Mesenchymal stem cell (in vitro differentiated cells and primary cell): ENCODE measurements at regions not wholly inside any gene's neighbourhood (a gene's known extent, or its start where the extent isn't known, plus 50 kb on each side); places are given as distances from the start of the nearest gene placed in this dataset.

ENCODE experiments used
- DNase-seq: peaks from one replicate; pipeline ENCODE4 v3.0.0-alpha.2; 2013
- H2AFZ ChIP-seq: one replicate; pipeline ENCODE4 v1.6.1; 2013; ENCODE audit warnings: low read depth, mild to moderate bottlenecking, control low read depth, inconsistent platforms, low read length, moderate library complexity
- H2AK5ac ChIP-seq: 2 replicates; pipeline ENCODE4 v1.6.1; 2013; ENCODE audit warnings: low read length, moderate library complexity, mild to moderate bottlenecking, inconsistent platforms; ENCODE audit not compliant: severe bottlenecking
- H2BK120ac ChIP-seq: one replicate; pipeline ENCODE4 v1.6.1; 2013; ENCODE audit warnings: low read depth, mild to moderate bottlenecking, inconsistent platforms, low read length, moderate library complexity
- H2BK12ac ChIP-seq, 2 experiments: one replicate each; pipeline ENCODE4 v1.6.1; 2013; ENCODE audit warnings: inconsistent platforms in 2 of 2, low read length in 2 of 2, mild to moderate bottlenecking in 2 of 2, moderate library complexity in 2 of 2, control low read depth in 1 of 2
- H2BK15ac ChIP-seq: one replicate; pipeline ENCODE4 v1.6.1; 2013; ENCODE audit warnings: mild to moderate bottlenecking, low read depth, inconsistent platforms; ENCODE audit not compliant: poor library complexity, severe bottlenecking
- H2BK5ac ChIP-seq: 2 replicates; pipeline ENCODE4 v1.6.1; 2013; ENCODE audit warnings: low read depth, mild to moderate bottlenecking, low read length, control low read depth, inconsistent platforms; ENCODE audit not compliant: poor library complexity, severe bottlenecking
- H3K14ac ChIP-seq, 2 experiments: one replicate each; pipeline ENCODE4 v1.6.1; 2013; ENCODE audit warnings: inconsistent platforms in 2 of 2, low read length in 2 of 2, control low read depth in 1 of 2, mild to moderate bottlenecking in 1 of 2, moderate library complexity in 1 of 2
- H3K18ac ChIP-seq, 2 experiments: one replicate each; pipeline ENCODE4 v1.6.1; 2013; ENCODE audit warnings: inconsistent platforms in 2 of 2, low read length in 2 of 2, control low read depth in 1 of 2, low read depth in 1 of 2, mild to moderate bottlenecking in 1 of 2
- H3K23ac ChIP-seq, 2 experiments: one replicate each; pipeline ENCODE4 v1.6.1; 2013; ENCODE audit warnings: inconsistent platforms in 2 of 2, low read length in 2 of 2, mild to moderate bottlenecking in 2 of 2, moderate library complexity in 2 of 2, control low read depth in 1 of 2
- H3K27ac ChIP-seq: 2 replicates; pipeline ENCODE4 v1.5.1; 2013; ENCODE audit warnings: mild to moderate bottlenecking, moderate library complexity, low read length, control low read depth, inconsistent platforms; ENCODE audit not compliant: poor library complexity, severe bottlenecking
- H3K27me3 ChIP-seq, 2 experiments: 2 replicates each; pipeline versions ENCODE4 v1.6.1 to v1.7.0; 2013; ENCODE audit warnings: low read length in 2 of 2, mild to moderate bottlenecking in 2 of 2, moderate library complexity in 2 of 2, control low read depth in 1 of 2, inconsistent platforms in 1 of 2; ENCODE audit not compliant: control insufficient read depth in 1 of 2, insufficient read depth in 1 of 2
- H3K36me3 ChIP-seq, 2 experiments: 2 replicates each; pipeline versions ENCODE4 v1.6.1 to v1.7.0; 2013; ENCODE audit warnings: low read length in 2 of 2, control low read depth in 1 of 2, inconsistent platforms in 1 of 2, low read depth in 1 of 2, mild to moderate bottlenecking in 1 of 2; ENCODE audit not compliant: insufficient read depth in 2 of 2, control insufficient read depth in 1 of 2
- H3K4ac ChIP-seq, 2 experiments: one replicate each; pipeline ENCODE4 v1.6.1; 2013; ENCODE audit warnings: inconsistent platforms in 2 of 2, low read length in 2 of 2, mild to moderate bottlenecking in 2 of 2, moderate library complexity in 2 of 2, control low read depth in 1 of 2, low read depth in 1 of 2
- H3K4me1 ChIP-seq: 2 replicates; pipeline ENCODE4 v1.6.1; 2013; ENCODE audit warnings: low read depth, low read length, control low read depth; ENCODE audit not compliant: control insufficient read depth, insufficient read depth
- H3K4me2 ChIP-seq: 2 replicates; pipeline ENCODE4 v1.6.1; 2013; ENCODE audit warnings: low read length, mild to moderate bottlenecking, inconsistent platforms; ENCODE audit not compliant: poor library complexity, severe bottlenecking
- H3K4me3 ChIP-seq, 2 experiments: 2 replicates each; pipeline versions ENCODE4 v1.5.1 to v1.7.0; 2013; ENCODE audit warnings: low read length in 2 of 2, mild to moderate bottlenecking in 2 of 2, control low read depth in 1 of 2, low read depth in 1 of 2; ENCODE audit not compliant: insufficient read depth in 1 of 2
- H3K79me1 ChIP-seq: replicated peaks from 2 replicates; pipeline ENCODE4 v1.6.1; 2013; ENCODE audit warnings: mild to moderate bottlenecking, control low read depth, low read length, inconsistent platforms; ENCODE audit not compliant: poor library complexity, severe bottlenecking
- H3K9ac ChIP-seq: 2 replicates; pipeline ENCODE4 v1.7.0; 2013; ENCODE audit warnings: mild to moderate bottlenecking, low read length, moderate library complexity
- H3K9me3 ChIP-seq: 2 replicates; pipeline ENCODE4 v1.7.0; 2013; ENCODE audit warnings: mild to moderate bottlenecking, low read length; ENCODE audit not compliant: control insufficient read depth
- H4K8ac ChIP-seq: one replicate; pipeline ENCODE4 v1.6.1; 2013; ENCODE audit warnings: inconsistent platforms, mild to moderate bottlenecking, low read length, moderate library complexity
- H4K91ac ChIP-seq: one replicate; pipeline ENCODE4 v1.6.1; 2013; ENCODE audit warnings: mild to moderate bottlenecking, low read length, inconsistent platforms
- WGBS: methylation state at CpG from one replicate; pipeline ENCODE4 v1.1.7; 2013; ENCODE audit warnings: mixed read lengths; 5-methylcytosine and 5-hydroxymethylcytosine counted together

DNA sequence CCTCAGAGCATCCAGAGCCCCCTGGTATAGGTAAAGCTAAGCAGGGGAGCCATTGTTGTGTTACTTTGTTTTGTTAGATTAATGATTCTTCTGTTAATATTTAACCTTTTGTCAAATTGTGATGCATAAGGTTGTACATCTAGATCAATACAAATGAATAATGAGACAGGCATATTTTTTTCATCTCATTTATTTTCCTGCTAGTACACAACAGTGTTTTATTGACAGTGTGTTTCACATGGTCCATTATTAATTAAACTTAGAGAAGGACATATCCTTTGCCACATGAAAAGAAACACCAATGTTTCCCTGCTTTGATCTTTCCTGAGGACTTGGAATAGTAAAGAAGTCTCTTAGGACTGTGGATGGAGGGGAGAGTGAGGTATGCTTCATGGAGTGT lies 543.6 kb upstream of the CFAP20DC start:
- Histone ChIP-seq H3K4me3 (no peak overlapping the region), H3K23ac (no peak overlapping the region), H2BK5ac (no peak overlapping the region), H2BK12ac (no peak overlapping the region), H3K4me2 (no peak overlapping the region), H4K91ac (no peak overlapping the region), H3K79me1 (no peaks in the 10 kb centered on the region), H2BK15ac (no peak overlapping the region), H2BK120ac (no peak overlapping the region), H3K27ac (no peak overlapping the region), H3K27me3 (peaks cover 0 to 4% of the 10 kb centered on the region in 2 experiments), H2AFZ (no peak overlapping the region), H3K36me3 (no peaks in the 10 kb centered on the region), H3K9me3 (peaks cover under 1% of the 10 kb centered on the region), H4K8ac (no peak overlapping the region), H2AK5ac (no peak overlapping the region), H3K4ac (no peak overlapping the region), H3K14ac (no peak overlapping the region), H3K18ac (no peak overlapping the region), H3K9ac (no peak overlapping the region), H3K4me1 (no peaks in the 10 kb centered on the region)
- no peak for DNase-seq

DNA sequence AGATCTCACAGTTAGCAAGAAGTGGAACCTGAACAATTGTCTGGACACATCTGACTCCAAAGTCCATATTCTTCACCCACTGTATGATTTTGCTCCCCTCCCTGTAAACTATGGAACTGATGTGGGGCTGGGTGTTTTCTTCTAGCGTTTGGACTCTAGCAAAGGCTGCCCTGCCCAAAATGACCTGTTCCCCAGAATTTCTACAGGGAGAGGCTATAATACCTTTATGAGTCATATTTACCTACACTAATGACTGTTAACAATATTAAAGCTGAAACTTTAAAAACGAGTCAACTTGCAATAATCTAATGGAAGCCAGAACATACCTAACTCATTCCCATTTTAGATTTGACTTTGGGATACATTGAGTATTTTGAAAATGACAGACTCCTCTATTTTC lies 531.2 kb upstream of the CFAP20DC start:
- Histone ChIP-seq H3K4me3 (no peak overlapping the region), H3K9ac (no peak overlapping the region), H4K8ac (no peak overlapping the region), H3K36me3 (no peaks in the 10 kb centered on the region), H2BK12ac (no peak overlapping the region), H4K91ac (no peak overlapping the region), H3K9me3 (peaks cover 3% of the 10 kb centered on the region), H3K4me2 (no peak overlapping the region), H2AK5ac (no peak overlapping the region), H3K27ac (no peak overlapping the region), H3K4me1 (no peaks in the 10 kb centered on the region), H3K79me1 (no peaks in the 10 kb centered on the region), H2BK5ac (no peak overlapping the region), H3K27me3 (no peaks in the 10 kb centered on the region), H3K18ac (no peak overlapping the region), H2AFZ (no peak overlapping the region), H2BK15ac (no peak overlapping the region), H3K14ac (no peak overlapping the region), H2BK120ac (no peak overlapping the region), H3K4ac (no peak overlapping the region), H3K23ac (no peak overlapping the region)
- WGBS, result 100% methylated on average over 1 of the region's 2 CpGs
- DNase-seq, result no peak

DNA sequence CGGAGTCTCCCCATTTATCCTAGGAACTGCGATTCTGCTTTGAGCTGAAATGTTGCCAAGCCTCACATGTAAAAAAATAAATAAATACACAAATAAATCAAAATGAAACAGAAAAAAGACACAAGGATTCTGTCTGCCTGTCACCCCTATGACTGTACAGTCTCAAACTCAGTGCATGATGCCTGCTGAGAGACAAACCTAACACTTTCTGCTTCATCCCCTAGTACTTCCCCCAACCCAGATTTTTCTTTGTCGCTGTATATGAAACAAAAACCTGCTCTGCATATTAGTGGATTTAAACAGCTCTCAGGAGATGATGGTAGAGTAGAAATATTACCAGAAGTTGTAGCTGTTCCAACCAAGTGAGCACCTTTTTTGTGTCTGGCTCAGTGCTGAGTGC lies 530.7 kb upstream of the CFAP20DC start:
- Histone ChIP-seq H3K4ac (no peak overlapping the region), H4K8ac (no peak overlapping the region), H3K9ac (no peak overlapping the region), H3K4me1 (no peaks in the 10 kb centered on the region), H3K4me3 (no peak overlapping the region), H3K23ac (no peak overlapping the region), H3K9me3 (no peaks in the 10 kb centered on the region), H3K14ac (no peak overlapping the region), H4K91ac (no peak overlapping the region), H3K27ac (no peak overlapping the region), H2BK15ac (no peak overlapping the region), H2BK5ac (no peak overlapping the region), H3K18ac (no peak overlapping the region), H3K79me1 (no peaks in the 10 kb centered on the region), H2AK5ac (no peak overlapping the region), H2BK120ac (no peak overlapping the region), H2AFZ (no peak overlapping the region), H2BK12ac (no peak overlapping the region), H3K4me2 (no peak overlapping the region), H3K36me3 (no peaks in the 10 kb centered on the region), H3K27me3 (no peaks in the 10 kb centered on the region)
- DNase-seq, result no peak
- 98% methylated on average over 3 of the region's 3 CpGs for WGBS

GRCh38 chr3:59578129-59578528 lies 528.3 kb upstream of the CFAP20DC start:
- no peak overlapping the region for H3K4me3 ChIP-seq
- H3K18ac ChIP-seq, result no peak overlapping the region
- H2BK15ac ChIP-seq, result no peak overlapping the region
- no peak overlapping the region for H2AK5ac ChIP-seq
- H3K4me2 ChIP-seq, result no peak overlapping the region
- H3K27me3 ChIP-seq, result no peaks in the 10 kb centered on the region
- H4K8ac ChIP-seq, result no peak overlapping the region
- no peak overlapping the region for H3K9ac ChIP-seq
- H3K9me3 ChIP-seq, result no peaks in the 10 kb centered on the region
- H2BK5ac ChIP-seq, result no peak overlapping the region
- peaks cover 2% of the 10 kb centered on the region for H3K4me1 ChIP-seq
- no peak for DNase-seq
- peak overlapping the region in 1 of 2 experiments; percentile 35 for H3K4ac ChIP-seq
- no peak overlapping the region for H4K91ac ChIP-seq
- no peak overlapping the region for H2BK12ac ChIP-seq
- H3K14ac ChIP-seq, result no peak overlapping the region
- H3K36me3 ChIP-seq, result no peaks in the 10 kb centered on the region
- no peaks in the 10 kb centered on the region for H3K79me1 ChIP-seq
- no peak overlapping the region for H3K23ac ChIP-seq
- no peak overlapping the region for H2AFZ ChIP-seq
- 94% methylated on average over 1 of the region's 1 CpG for WGBS
- no peak overlapping the region for H3K27ac ChIP-seq
- H2BK120ac ChIP-seq, result no peak overlapping the region
